UCSD-AML1 (cell line): ENCODE measurements at regions not wholly inside any gene's neighbourhood (a gene's known extent, or its start where the extent isn't known, plus 50 kb on each side); places are given as distances from the start of the nearest gene placed in this dataset.

Source experiments
- DNase-seq: peaks from one replicate; lab custom pipeline; 2025; ENCODE audit not compliant: unreplicated experiment; lab: John Stamatoyannopoulos, UW

GRCh38 chr15:70214941-70215635 lies 117.4 kb upstream of the TLE3 start:
- DNase-seq = no peak

GRCh38 chr15:70214276-70214675 lies 116.6 kb upstream of the TLE3 start:
- no peak for DNase-seq

- DNase-seq = no peak
Observed at GRCh38 chr15:70213794-70214193, 116.1 kb upstream of the TLE3 start.

GRCh38 chr15:70212963-70213315 lies 115.2 kb upstream of the TLE3 start:
- DNase-seq = no peak

GRCh38 chr15:70212286-70212962 lies 114.7 kb upstream of the TLE3 start:
- no peak for DNase-seq

GRCh38 chr15:70210528-70210927 lies 112.8 kb upstream of the TLE3 start:
- no peak for DNase-seq

- DNase-seq = no peak
Observed at GRCh38 chr15:70210076-70210475, 112.4 kb upstream of the TLE3 start.

- DNase-seq = no peak
Observed at GRCh38 chr15:70209499-70209898, 111.8 kb upstream of the TLE3 start.

- DNase-seq = no peak
Observed at GRCh38 chr15:70208332-70208731, 110.6 kb upstream of the TLE3 start.

GRCh38 chr15:70206668-70207067 lies 109.0 kb upstream of the TLE3 start:
- no peak for DNase-seq

- no peak for DNase-seq
Observed at GRCh38 chr15:70204652-70205051, 106.9 kb upstream of the TLE3 start.

GRCh38 chr15:70203981-70204560 lies 106.4 kb upstream of the TLE3 start:
- DNase-seq = no peak

GRCh38 chr15:70202756-70203155 lies 105.0 kb upstream of the TLE3 start:
- DNase-seq = no peak

- DNase-seq = no peak
Observed at GRCh38 chr15:70201425-70201775, 103.7 kb upstream of the TLE3 start.

GRCh38 chr15:70200511-70201424 lies 103.1 kb upstream of the TLE3 start:
- no peak for DNase-seq

- no peak for DNase-seq
Observed at GRCh38 chr15:70199540-70200410, 102.1 kb upstream of the TLE3 start.

GRCh38 chr15:70199124-70199482 lies 101.4 kb upstream of the TLE3 start:
- no peak for DNase-seq

GRCh38 chr15:70198441-70199123 lies 100.9 kb upstream of the TLE3 start:
- DNase-seq = no peak

- no peak for DNase-seq
Observed at GRCh38 chr15:70197945-70198361, 100.2 kb upstream of the TLE3 start.

GRCh38 chr15:70197318-70197944 lies 99.7 kb upstream of the TLE3 start:
- DNase-seq = no peak
